Upper lobe of right lung (tissue), 1 donor: ENCODE measurements at regions not wholly inside any gene's neighbourhood (a gene's known extent, or its start where the extent isn't known, plus 50 kb on each side); places are given as distances from the start of the nearest gene placed in this dataset.

Experiments
- ATAC-seq: fragments of 200-7000 bp; cut with Tn5 transposase; one replicate; pipeline ENCODE4 v1.9.1; 2020; ENCODE audit warnings: mild to moderate bottlenecking, moderate library complexity
- DNase-seq: peaks from one replicate; pipeline ENCODE4 v3.0.0-alpha.2; 2020
- H3K27ac ChIP-seq: fragments of 200-600 bp; one replicate; pipeline ENCODE4 v1.8.0; 2022
- H3K27me3 ChIP-seq: fragments of 200-600 bp; one replicate; pipeline ENCODE4 v1.8.0; 2022; ENCODE audit warnings: mild to moderate bottlenecking
- H3K36me3 ChIP-seq: fragments of 200-600 bp; one replicate; pipeline ENCODE4 v1.8.0; 2022
- H3K4me1 ChIP-seq: fragments of 200-600 bp; one replicate; pipeline ENCODE4 v1.8.0; 2022
- H3K4me3 ChIP-seq: fragments of 200-600 bp; one replicate; pipeline ENCODE4 v1.8.0; 2022; ENCODE audit warnings: mild to moderate bottlenecking
- H3K9me3 ChIP-seq: fragments of 200-600 bp; one replicate; pipeline ENCODE4 v1.8.0; 2022
- intact Hi-C: fragments of 100-400 bp; cut with DNase I; formaldehyde crosslinking; loops from one replicate; pipeline ENCODE4 v1.11.0; 2022
- TF ChIP-seq, protein P1 (sequence below): fragments of 200-600 bp; IDR thresholded peaks from one replicate; pipeline ENCODE4 v1.8.0; 2022; ENCODE audit warnings: antibody characterized with exemption
- donor health status: DM: no; HTN: yes; CAD: no; lungs with severe emphysema.

DNA sequence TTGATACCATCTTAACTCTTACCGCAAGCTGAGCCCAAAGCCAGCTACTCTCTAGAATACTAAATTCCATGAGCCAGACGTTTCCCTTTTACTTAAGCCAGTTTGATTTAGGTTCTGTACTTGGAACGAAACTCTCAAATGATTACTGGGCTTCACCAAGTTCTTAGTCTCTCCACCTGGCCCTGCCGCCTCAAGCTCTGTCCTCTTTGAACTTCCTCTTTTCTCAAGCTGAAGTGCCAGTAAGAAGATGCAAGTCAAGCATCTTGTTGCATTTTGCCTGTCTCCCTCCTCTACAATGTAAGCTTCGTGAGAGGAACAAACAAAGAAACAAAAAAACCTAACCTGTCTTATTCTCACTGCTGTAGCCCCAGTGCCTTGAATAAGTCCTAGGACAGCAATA lies 358.2 kb upstream of the NPVF start:
- Histone ChIP-seq H3K4me1 (no peaks in the 10 kb centered on the region), H3K27ac (no peak overlapping the region), H3K36me3 (no peaks in the 10 kb centered on the region), H3K4me3 (no peak overlapping the region), H3K27me3 (no peaks in the 10 kb centered on the region), H3K9me3 (no peaks in the 10 kb centered on the region)
- intact Hi-C loops = no loop called here
- DNase-seq = no peak
- no peak for ATAC-seq
- TF ChIP-seq, protein P1, sequence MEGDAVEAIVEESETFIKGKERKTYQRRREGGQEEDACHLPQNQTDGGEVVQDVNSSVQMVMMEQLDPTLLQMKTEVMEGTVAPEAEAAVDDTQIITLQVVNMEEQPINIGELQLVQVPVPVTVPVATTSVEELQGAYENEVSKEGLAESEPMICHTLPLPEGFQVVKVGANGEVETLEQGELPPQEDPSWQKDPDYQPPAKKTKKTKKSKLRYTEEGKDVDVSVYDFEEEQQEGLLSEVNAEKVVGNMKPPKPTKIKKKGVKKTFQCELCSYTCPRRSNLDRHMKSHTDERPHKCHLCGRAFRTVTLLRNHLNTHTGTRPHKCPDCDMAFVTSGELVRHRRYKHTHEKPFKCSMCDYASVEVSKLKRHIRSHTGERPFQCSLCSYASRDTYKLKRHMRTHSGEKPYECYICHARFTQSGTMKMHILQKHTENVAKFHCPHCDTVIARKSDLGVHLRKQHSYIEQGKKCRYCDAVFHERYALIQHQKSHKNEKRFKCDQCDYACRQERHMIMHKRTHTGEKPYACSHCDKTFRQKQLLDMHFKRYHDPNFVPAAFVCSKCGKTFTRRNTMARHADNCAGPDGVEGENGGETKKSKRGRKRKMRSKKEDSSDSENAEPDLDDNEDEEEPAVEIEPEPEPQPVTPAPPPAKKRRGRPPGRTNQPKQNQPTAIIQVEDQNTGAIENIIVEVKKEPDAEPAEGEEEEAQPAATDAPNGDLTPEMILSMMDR = no peak

DNA sequence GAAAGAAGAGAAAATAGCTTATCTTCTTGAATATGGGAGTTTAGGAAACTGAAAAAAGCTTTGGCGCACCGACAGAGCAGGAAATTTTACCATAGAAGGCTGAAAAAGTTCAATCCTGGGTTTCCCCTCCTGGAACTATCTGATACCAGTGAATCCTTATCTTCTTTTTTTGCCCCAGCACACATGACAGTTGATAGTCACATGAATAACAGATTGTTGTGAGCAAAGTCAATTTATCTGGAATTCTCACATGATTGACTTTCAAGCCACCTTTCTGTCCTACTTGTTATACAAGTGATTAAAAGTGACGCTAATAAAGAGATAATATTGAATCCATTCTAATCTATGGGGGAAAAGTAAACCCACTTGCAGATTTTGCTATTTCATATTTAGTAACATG lies 365.8 kb upstream of the NPVF start:
- TF ChIP-seq, protein P1 = no peak
- H3K27me3 ChIP-seq = no peaks in the 10 kb centered on the region
- no peak overlapping the region for H3K4me3 ChIP-seq
- ATAC-seq = no peak
- no peak for DNase-seq
- H3K36me3 ChIP-seq = no peaks in the 10 kb centered on the region
- H3K9me3 ChIP-seq = no peaks in the 10 kb centered on the region
- no peak overlapping the region for H3K27ac ChIP-seq
- intact Hi-C loops = no loop called here
- H3K4me1 ChIP-seq = no peaks in the 10 kb centered on the region

DNA sequence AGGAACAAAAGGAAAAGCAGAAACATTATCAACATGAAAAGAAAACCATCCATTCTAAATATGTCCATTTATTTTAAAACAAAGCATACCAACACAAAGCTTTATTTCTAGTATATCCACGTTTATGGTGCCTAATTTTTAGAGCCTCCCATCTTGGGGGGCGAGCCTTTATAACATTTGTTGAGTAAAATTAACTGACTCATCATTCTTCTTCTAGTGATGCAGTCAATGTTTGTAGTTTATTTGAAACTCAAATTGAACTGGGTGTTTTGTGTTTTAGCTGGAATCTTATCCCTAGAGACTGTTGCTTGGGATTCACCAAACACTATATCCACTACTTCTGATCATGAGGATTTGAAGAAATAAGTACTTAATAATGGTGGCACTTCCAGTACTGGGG lies 366.4 kb upstream of the NPVF start:
- no peaks in the 10 kb centered on the region for H3K9me3 ChIP-seq
- H3K36me3 ChIP-seq = no peaks in the 10 kb centered on the region
- H3K4me3 ChIP-seq = no peak overlapping the region
- intact Hi-C loops = no loop called here
- H3K27me3 ChIP-seq = no peaks in the 10 kb centered on the region
- ATAC-seq = no peak
- no peak overlapping the region for H3K27ac ChIP-seq
- TF ChIP-seq, protein P1 = no peak
- DNase-seq = no peak
- no peaks in the 10 kb centered on the region for H3K4me1 ChIP-seq

DNA sequence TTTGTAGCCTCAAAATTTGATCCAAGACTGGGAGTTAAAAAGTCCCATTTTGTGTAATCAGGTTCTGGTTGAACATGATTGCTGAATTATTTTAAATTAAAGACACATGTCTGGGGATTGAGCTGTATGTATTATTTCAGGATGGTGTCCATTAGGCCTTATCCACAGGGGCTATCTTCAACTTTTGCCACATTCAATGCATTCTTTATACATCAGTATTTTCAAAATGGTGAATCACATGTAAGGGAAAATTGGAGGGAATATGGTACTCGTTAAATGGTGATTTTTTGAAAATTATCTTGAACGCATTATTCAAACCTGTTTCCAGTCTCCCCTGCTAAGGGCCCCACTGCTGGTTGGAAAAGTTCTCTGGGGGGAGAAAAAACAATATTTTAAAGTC lies 367.7 kb upstream of the NPVF start:
- ATAC-seq (no peak), DNase-seq (no peak)
- Histone ChIP-seq H3K4me1 (no peaks in the 10 kb centered on the region), H3K9me3 (no peaks in the 10 kb centered on the region), H3K27ac (no peak overlapping the region), H3K27me3 (no peaks in the 10 kb centered on the region), H3K36me3 (no peaks in the 10 kb centered on the region), H3K4me3 (no peak overlapping the region)
- intact Hi-C loops = no loop called here
- TF ChIP-seq, protein P1 = no peak

DNA sequence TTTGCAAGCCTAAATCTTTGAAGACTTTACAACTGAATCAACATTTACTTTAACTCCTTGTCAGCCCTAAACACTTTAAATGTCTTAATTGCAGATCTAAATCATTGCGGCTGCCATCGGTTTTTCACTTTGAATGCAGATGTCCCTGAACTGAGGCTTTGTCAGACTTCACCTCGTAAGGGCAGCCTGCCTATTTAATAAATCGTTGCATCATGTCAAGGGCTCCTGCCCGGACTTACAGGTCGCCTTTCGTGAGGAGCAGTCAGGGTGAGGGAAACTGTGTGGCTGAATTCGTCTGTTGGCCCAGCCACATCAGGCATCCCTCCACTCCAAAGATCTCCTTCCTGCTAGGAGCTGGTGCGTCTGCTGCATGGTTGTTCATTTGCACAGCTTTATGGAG lies 368.2 kb upstream of the NPVF start:
- ATAC-seq = no peak
- intact Hi-C loops = no loop called here
- TF ChIP-seq, protein P1 = no peak
- Histone ChIP-seq H3K4me1 (no peaks in the 10 kb centered on the region), H3K36me3 (no peaks in the 10 kb centered on the region), H3K4me3 (no peak overlapping the region), H3K27ac (no peak overlapping the region), H3K27me3 (no peaks in the 10 kb centered on the region), H3K9me3 (no peaks in the 10 kb centered on the region)
- no peak for DNase-seq

DNA sequence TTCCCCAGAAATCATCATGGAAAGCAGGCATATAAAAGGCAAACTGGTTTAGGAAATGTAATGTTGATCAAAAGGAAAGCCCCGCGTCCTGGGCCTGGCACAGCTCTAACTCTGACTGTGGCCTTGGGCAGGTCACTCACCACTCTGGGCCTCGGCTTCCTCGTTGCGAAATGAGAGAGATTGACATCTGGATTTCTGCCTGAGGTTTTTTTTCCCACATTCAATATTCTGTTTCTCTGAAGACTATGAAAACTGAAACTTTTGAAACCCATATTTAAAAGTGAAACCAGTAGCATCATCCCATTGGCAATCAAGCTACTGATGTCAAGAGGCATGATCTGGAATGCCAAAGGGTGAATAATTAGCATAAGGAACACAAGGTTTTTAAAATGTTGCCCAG lies 369.7 kb upstream of the NPVF start:
- H3K27ac ChIP-seq = no peak overlapping the region
- DNase-seq = no peak
- no peaks in the 10 kb centered on the region for H3K4me1 ChIP-seq
- H3K4me3 ChIP-seq = no peak overlapping the region
- intact Hi-C loops = no loop called here
- H3K9me3 ChIP-seq = no peaks in the 10 kb centered on the region
- TF ChIP-seq, protein P1 = no peak
- ATAC-seq = no peak
- no peaks in the 10 kb centered on the region for H3K27me3 ChIP-seq
- no peaks in the 10 kb centered on the region for H3K36me3 ChIP-seq
